ENCODE measurements at regions not wholly inside any gene's neighbourhood (a gene's known extent, or its start where the extent isn't known, plus 50 kb on each side); places are given as distances from the start of the nearest gene placed in this dataset.

DNA sequence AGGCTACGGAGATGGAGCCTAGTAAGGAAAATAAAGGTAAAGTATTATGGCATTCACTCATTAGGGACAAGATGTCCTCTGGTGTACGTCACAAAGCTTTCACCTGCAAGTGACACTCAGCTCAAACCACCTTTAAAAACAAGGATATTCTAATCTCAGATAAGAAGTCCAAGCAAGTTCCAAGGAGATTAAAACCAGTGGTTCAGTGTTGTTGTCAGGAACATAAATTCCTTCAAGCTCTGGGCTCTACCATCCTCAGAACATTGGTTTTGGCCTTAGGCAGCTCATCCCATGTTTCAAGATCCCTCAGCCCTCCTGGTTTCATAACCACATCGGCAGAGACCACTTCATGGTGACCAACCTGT is 116.5 kb downstream of the LY86 start:
- TF ChIP-seq, protein P1, sequence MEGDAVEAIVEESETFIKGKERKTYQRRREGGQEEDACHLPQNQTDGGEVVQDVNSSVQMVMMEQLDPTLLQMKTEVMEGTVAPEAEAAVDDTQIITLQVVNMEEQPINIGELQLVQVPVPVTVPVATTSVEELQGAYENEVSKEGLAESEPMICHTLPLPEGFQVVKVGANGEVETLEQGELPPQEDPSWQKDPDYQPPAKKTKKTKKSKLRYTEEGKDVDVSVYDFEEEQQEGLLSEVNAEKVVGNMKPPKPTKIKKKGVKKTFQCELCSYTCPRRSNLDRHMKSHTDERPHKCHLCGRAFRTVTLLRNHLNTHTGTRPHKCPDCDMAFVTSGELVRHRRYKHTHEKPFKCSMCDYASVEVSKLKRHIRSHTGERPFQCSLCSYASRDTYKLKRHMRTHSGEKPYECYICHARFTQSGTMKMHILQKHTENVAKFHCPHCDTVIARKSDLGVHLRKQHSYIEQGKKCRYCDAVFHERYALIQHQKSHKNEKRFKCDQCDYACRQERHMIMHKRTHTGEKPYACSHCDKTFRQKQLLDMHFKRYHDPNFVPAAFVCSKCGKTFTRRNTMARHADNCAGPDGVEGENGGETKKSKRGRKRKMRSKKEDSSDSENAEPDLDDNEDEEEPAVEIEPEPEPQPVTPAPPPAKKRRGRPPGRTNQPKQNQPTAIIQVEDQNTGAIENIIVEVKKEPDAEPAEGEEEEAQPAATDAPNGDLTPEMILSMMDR (IDR thresholded peaks at IDR 0.05): no peak
- TF ChIP-seq POLR2A (IDR thresholded peaks at IDR 0.05): no peak

Data from heart left ventricle (tissue), 13 donors.